GM18502 (cell line): ENCODE measurements at regions not wholly inside any gene's neighbourhood (a gene's known extent, or its start where the extent isn't known, plus 50 kb on each side); places are given as distances from the start of the nearest gene placed in this dataset.

Experiments used
- ATAC-seq: cut with Tn5 transposase; IDR thresholded peaks from one replicate; pipeline ENCODE4 v1.9.1; 2021; ENCODE audit warnings: mild to moderate bottlenecking; ENCODE audit not compliant: unreplicated experiment, poor library complexity

- no peak for ATAC-seq
These were observed 128.2 kb downstream of the SNX5 start for GRCh38 chr20:17840423-17840822.

- no peak for ATAC-seq
These were observed 129.7 kb downstream of the SNX5 start for GRCh38 chr20:17838921-17839320.

GRCh38 chr20:17837179-17837578 is 131.4 kb downstream of the SNX5 start:
- ATAC-seq: no peak

- ATAC-seq: no peak
These were observed 132.2 kb downstream of the SNX5 start for GRCh38 chr20:17836303-17836861.

- ATAC-seq: no peak
These were observed 132.7 kb downstream of the SNX5 start for GRCh38 chr20:17835934-17836300.

- no peak for ATAC-seq
These were observed 133.2 kb downstream of the SNX5 start for GRCh38 chr20:17835240-17835933.

- no peak for ATAC-seq
These were observed 133.8 kb downstream of the SNX5 start for GRCh38 chr20:17834804-17835203.

- ATAC-seq: no peak
These were observed 133.4 kb downstream of the BANF2 start for GRCh38 chr20:17833036-17833674.

- no peak for ATAC-seq
These were observed 132.6 kb downstream of the BANF2 start for GRCh38 chr20:17832236-17832915.

- ATAC-seq: no peak
These were observed 128.9 kb downstream of the BANF2 start for GRCh38 chr20:17828598-17829144.

- no peak for ATAC-seq
These were observed 128.2 kb downstream of the BANF2 start for GRCh38 chr20:17827759-17828559.

GRCh38 chr20:17827079-17827478 is 127.3 kb downstream of the BANF2 start:
- ATAC-seq: no peak

- peak; percentile 94 for ATAC-seq
These were observed 126.4 kb downstream of the BANF2 start for GRCh38 chr20:17825960-17826843.

GRCh38 chr20:17825252-17825959 is 125.6 kb downstream of the BANF2 start:
- peak; percentile 1 for ATAC-seq

- ATAC-seq: no peak
These were observed 125.0 kb downstream of the BANF2 start for GRCh38 chr20:17824676-17825251.

- no peak for ATAC-seq
These were observed 123.8 kb downstream of the BANF2 start for GRCh38 chr20:17823409-17824144.

GRCh38 chr20:17822540-17823408 is 123.0 kb downstream of the BANF2 start:
- no peak for ATAC-seq
